ENCODE measurements at regions not wholly inside any gene's neighbourhood (a gene's known extent, or its start where the extent isn't known, plus 50 kb on each side); places are given as distances from the start of the nearest gene placed in this dataset.

GRCh38 chr18:51430538-51430937 is 233.1 kb upstream of the MEX3C start (continued):
- no peak for TF ChIP-seq KIAA2018 (CRISPR knock-in tag; IDR thresholded peaks at IDR 0.05; ENCODE audit: borderline replicate concordance)
- TF ChIP-seq MXI1 (IDR thresholded peaks at IDR 0.05; ENCODE audit: borderline replicate concordance, low read depth, low read length): no peak

- ATAC-seq (no peak), FAIRE-seq (no peak), DNase-seq (ENCODE audit: low spot score) (no peak)
- H3K4me1 ChIP-seq (ENCODE audit: insufficient read depth, low read length): no peaks in the 10 kb centered on the region
- no peaks in the 10 kb centered on the region for H3K27me3 ChIP-seq (ENCODE audit: control insufficient read depth in 1 of 2, insufficient read depth in 2 of 2, low read length in 2 of 2)
- ChIA-PET CTCF (ENCODE audit: low intra/inter-chr PET ratio, low total read pairs) (no interaction called here), POLR2A (no interaction called here)
- no peaks in the 10 kb centered on the region for H3K79me2 ChIP-seq (ENCODE audit: insufficient read depth, low read length)
- H3K4me3 ChIP-seq (replicated peaks in 1 of 3; ENCODE audit: insufficient read depth in 1 of 3, low read depth in 2 of 3, low read length in 3 of 3): no peak overlapping the region
- H3K36me3 ChIP-seq (replicated peaks in 1 of 2; ENCODE audit: control insufficient read depth in 1 of 2, insufficient read depth in 2 of 2, low read length in 2 of 2): no peaks in the 10 kb centered on the region
- H3K4me2 ChIP-seq (ENCODE audit: low read depth, low read length): no peak overlapping the region
- no peak overlapping the region for H3K9ac ChIP-seq (ENCODE audit: insufficient read depth, low read depth, low read length)
- no peaks in the 10 kb centered on the region for H4K20me1 ChIP-seq (ENCODE audit: insufficient read depth, low read length)
- no TSS peak for BruUV-seq (replicated peaks)
- H3K9me3 ChIP-seq (ENCODE audit: low read length): no peaks in the 10 kb centered on the region
- H3K27ac ChIP-seq (ENCODE audit: extremely low read length, insufficient read depth, low read length): no peak overlapping the region
- no peak overlapping the region for H2AFZ ChIP-seq (ENCODE audit: low read length)
- whole genome bisulfite sequencing (ENCODE audit: low lambda C conversion rate): 31% methylated on average over 4 of the region's 4 CpGs
- intact Hi-C loops (cut with micrococcal nuclease; ENCODE audit: unreplicated experiment) (no loop called here), in situ Hi-C loops (cut with HindIII; ENCODE audit: extremely low pct_ligation_motif_present, low pct_unique_long_range_greater_than_20kb) (no loop called here)
- TF ChIP-seq POLR2A (IDR thresholded peaks at IDR 0.05; ENCODE audit: insufficient read depth in 1 of 2, low read depth in 2 of 2, low read length in 2 of 2): no peak
- no peak for TF ChIP-seq ZNF790 (CRISPR knock-in tag; IDR thresholded peaks at IDR 0.05; ENCODE audit: borderline replicate concordance)
- no peak for TF ChIP-seq MTF1 (CRISPR knock-in tag; IDR thresholded peaks at IDR 0.05)
- no peak for TF ChIP-seq ZNF337 (CRISPR knock-in tag; IDR thresholded peaks at IDR 0.05; ENCODE audit: borderline replicate concordance, low read depth)
- no peak for TF ChIP-seq ZNF83 (CRISPR knock-in tag; IDR thresholded peaks at IDR 0.05; ENCODE audit: borderline replicate concordance)
- no peak for TF ChIP-seq TEF (CRISPR knock-in tag; IDR thresholded peaks at IDR 0.05)
- TF ChIP-seq KLF15 (CRISPR knock-in tag; IDR thresholded peaks at IDR 0.05; ENCODE audit: borderline replicate concordance): no peak
- TF ChIP-seq POGZ (CRISPR knock-in tag; IDR thresholded peaks at IDR 0.05): no peak
Measured at GRCh38 chr18:51433296-51433695, 235.8 kb upstream of the MEX3C start.

Data from HepG2 (cell line).